ENCODE measurements at regions not wholly inside any gene's neighbourhood (a gene's known extent, or its start where the extent isn't known, plus 50 kb on each side); places are given as distances from the start of the nearest gene placed in this dataset.
"Not testable (repeated sequence)": the region's sequence is repeated elsewhere in the genome, so short reads cannot be mapped to it uniquely, and the experiment has no call there.

- no peak for DNase-seq
These were observed 175.2 kb upstream of the FERMT1 start for GRCh38 chr20:6298049-6298448.

GRCh38 chr20:6295867-6296256 lies 173.0 kb upstream of the FERMT1 start:
- no peak for DNase-seq

- DNase-seq, result no peak
These were observed 172.5 kb upstream of the FERMT1 start for GRCh38 chr20:6295127-6295866.

GRCh38 chr20:6287471-6287870 lies 164.6 kb upstream of the FERMT1 start:
- DNase-seq, result no peak

DNA sequence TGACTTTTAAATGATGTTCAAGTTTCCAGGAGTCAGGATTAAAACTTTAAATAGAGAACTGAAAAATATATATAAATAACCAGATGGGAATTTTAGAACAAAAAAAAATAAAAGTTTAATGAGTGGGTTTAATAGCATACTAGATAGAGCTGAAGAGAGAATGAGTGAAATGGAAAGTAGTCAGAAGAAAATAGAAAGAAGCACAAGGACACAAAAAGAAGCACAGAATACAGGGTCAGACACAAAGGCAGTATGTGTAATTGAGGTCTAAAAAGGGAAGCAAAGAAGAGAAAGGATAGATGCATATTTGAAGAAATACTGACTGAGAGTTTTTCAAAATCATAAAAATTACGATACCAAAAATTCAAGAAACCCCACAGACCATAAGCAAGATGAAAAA lies 159.8 kb upstream of the FERMT1 start:
- DNase-seq, result no peak

- DNase-seq, result no peak
These were observed 154.9 kb upstream of the FERMT1 start for GRCh38 chr20:6277661-6278240.

GRCh38 chr20:6270404-6270803 lies 147.6 kb upstream of the FERMT1 start:
- DNase-seq, result not testable (repeated sequence)

- DNase-seq, result no peak
These were observed 146.5 kb upstream of the FERMT1 start for GRCh38 chr20:6269168-6269873.

DNA sequence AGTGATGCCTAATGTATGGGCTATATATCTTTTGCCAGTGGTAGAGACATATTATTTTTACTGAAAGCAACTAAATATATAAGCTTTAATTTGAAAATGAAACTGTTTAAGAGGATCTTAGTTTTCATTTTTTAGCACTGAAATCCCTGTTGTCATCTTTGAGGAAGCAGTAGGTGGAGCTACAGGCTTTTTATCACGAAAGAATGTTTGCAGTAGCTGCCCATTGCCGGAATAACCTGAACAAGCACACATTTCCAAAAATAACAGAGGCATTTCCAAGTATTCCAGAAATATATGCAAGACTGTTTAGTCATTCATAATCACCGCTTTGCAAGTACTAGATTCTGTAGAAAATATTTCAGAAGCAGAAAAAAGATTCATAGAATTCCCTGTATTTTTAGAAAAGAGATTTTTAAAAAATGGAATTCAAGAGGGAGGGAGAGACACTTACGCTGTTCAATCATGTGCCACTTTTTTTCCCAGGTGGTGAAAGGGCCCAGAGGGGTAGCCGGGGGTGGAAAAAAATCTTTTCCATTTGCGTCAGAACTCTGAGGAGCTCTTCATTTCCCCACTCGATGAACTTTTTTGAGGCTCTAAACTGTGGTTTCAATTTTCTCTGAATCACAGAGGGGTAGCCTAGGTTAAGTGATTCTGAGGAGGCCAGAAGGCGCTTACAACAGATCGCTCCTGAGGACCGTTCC lies 142.5 kb upstream of the FERMT1 start:
- no peak for DNase-seq

GRCh38 chr20:6253396-6253795 lies 130.6 kb upstream of the FERMT1 start:
- no peak for DNase-seq

DNA sequence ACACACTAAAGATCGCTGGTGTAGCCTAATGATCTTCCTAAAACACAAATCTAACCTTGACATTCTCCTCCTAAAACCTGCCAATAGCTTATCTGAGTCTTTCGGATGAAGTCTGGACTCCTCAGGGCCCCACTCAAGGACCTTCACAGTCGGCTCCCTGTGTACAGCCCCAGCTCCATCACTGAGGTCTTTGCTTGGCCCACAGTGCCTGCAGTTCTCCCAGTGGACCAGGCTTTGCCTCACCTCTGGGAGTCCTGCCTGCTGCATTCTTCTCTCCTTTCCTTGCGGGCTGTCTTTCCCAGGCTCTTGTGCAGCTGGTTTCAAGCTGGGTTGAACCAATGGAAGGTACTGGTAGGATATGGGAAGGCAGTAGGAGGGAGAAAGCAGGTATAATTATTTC lies 122.6 kb upstream of the FERMT1 start:
- no peak for DNase-seq

- no peak for DNase-seq
These were observed 118.8 kb upstream of the FERMT1 start for GRCh38 chr20:6241591-6241990.

- no peak for DNase-seq
These were observed 117.2 kb upstream of the FERMT1 start for GRCh38 chr20:6240059-6240458.

DNA sequence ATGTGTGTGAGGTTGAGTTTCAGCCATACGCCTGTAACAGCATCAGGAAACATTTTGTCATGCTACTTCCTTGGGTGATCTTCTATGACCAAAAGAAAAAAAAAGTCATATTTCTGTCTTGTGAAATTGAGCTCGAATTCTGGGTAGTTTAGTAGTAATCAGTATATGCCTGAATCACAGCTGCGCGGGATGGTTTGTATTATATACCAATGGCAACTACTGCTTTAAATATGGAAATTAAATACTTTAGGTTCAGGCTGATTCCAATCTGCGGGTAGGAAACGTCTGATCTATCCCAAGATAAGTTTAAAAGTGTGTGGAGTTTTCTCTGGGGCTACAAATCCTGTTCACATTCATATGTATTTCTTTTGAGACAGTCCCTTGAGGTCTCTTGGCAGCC lies 115.6 kb upstream of the FERMT1 start:
- no peak for DNase-seq

GRCh38 chr20:6235510-6235909 lies 112.7 kb upstream of the FERMT1 start:
- DNase-seq, result no peak

GRCh38 chr20:6232436-6232835 lies 109.6 kb upstream of the FERMT1 start:
- DNase-seq, result no peak

- DNase-seq, result no peak
These were observed 108.7 kb upstream of the FERMT1 start for GRCh38 chr20:6231556-6231955.

DNA sequence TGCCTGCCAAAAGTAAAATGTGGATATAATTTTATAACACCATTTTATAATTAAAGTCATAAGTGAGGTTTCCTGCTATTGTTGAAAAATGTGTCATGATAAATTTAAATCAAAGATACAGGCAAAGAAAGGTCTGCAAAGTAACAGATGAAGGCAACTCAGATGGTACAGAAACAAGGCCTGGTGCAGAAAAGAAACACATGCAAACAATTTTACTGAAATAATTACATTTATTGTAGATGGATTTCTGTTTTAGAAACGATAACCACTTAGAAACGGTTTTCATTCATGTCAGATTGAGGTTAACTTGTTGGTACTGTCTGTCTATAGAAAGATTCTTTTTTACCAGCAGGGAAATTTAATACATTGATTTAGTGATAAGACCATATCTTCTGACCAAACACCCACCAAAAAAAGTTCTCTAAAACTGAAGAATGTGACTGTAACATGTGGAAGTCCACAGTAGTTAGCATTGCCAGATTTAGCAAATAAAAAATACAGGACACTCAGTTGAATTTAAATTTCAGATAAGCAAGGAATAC lies 105.5 kb upstream of the FERMT1 start:
- no peak for DNase-seq

- no peak for DNase-seq
These were observed 90.5 kb upstream of the FERMT1 start for GRCh38 chr20:6213311-6213710.

GRCh38 chr20:6212903-6213302 lies 90.1 kb upstream of the FERMT1 start:
- no peak for DNase-seq

GRCh38 chr20:6209093-6209492 lies 86.3 kb upstream of the FERMT1 start:
- no peak for DNase-seq

DNA sequence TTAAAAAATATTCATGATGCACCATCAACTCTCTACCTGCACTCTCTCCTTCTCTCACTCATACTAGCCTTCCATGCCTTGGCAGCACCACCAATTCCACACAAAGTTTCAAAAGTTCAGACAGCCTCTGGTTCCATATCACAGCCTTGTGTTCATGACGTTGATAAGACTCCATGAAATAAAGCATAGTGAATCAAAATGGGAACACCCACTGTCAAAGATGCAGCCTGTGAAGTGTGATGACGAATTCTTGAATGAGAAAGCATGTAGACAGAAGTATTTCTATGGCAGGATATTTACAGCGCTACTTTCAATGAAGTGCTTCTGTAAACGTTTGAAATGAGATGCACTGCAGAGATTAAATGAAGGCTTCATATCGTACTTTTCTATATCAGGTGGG lies 77.3 kb upstream of the FERMT1 start:
- no peak for DNase-seq

DNA sequence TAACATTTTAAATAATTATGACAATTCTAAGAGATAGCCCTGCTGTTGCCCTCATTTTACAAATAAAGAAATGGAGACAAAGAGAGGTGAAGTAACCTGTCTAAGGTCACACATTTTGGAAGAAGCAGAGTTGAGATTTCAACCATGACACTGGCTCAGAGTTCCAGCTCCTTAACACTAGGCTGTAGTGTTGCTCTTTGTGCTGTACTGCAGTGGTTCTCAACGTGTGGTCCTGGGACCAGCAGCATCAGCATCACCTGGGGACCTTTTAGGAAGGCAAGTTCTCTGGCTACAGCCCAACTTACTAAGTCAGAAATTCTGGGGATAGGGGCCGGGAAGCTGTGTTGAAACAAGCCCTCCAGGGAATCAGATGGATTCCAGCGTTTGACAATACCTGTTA lies 62.4 kb upstream of the FERMT1 start:
- DNase-seq, result no peak

Measured in NCI-H446 (cell line).